ENCODE measurements at regions not wholly inside any gene's neighbourhood (a gene's known extent, or its start where the extent isn't known, plus 50 kb on each side); places are given as distances from the start of the nearest gene placed in this dataset.

- TF ChIP-seq CTCF (IDR thresholded peaks at IDR 0.05; ENCODE audit: control extremely low read depth in 1 of 3, insufficient read depth in 1 of 3, low read depth in 1 of 3, low read length in 3 of 3) = peak in 2 of 3 experiments; percentile 39 to 59; a peak in 3 of 4 replicates
- TF ChIP-seq KDM1A (IDR thresholded peaks at IDR 0.05; ENCODE audit: borderline replicate concordance, low read length) = no peak
- no peak for TF ChIP-seq POLR2A (IDR thresholded peaks at IDR 0.05; ENCODE audit: control extremely low read depth in 1 of 2, low read depth in 2 of 2, low read length in 2 of 2)
These were observed 1093.3 kb downstream of the SLC16A7 start for GRCh38 chr12:60689137-60689536.
